BJ (cell line): ENCODE measurements at regions not wholly inside any gene's neighbourhood (a gene's known extent, or its start where the extent isn't known, plus 50 kb on each side); places are given as distances from the start of the nearest gene placed in this dataset.

Experiments
- CTCF ChIA-PET: fragments of 350-600 bp; formaldehyde crosslinking; extraction: SDS; loops from one replicate; lab custom pipeline; 2021; ENCODE audit warnings: antibody characterized with exemption, inconsistent platforms; lab: Yijun Ruan, JAX
- POLR2A ChIA-PET: fragments of 300-600 bp; sonication (Branson Sonifier 250); formaldehyde crosslinking; extraction: SDS; loops from one replicate; lab custom pipeline; 2021; ENCODE audit warnings: antibody characterized with exemption; lab: Charles Lee
- DNase-seq: peaks from one replicate; pipeline ENCODE4 v3.0.0-alpha.2; 2011; ENCODE audit warnings: low read depth
- H3K27me3 ChIP-seq: 2 replicates; pipeline ENCODE4 v1.6.0; 2011; ENCODE audit warnings: low read length; ENCODE audit not compliant: control insufficient read depth, insufficient read depth
- H3K36me3 ChIP-seq: 2 replicates; pipeline ENCODE4 v1.5.1; 2011; ENCODE audit warnings: low read length; ENCODE audit not compliant: control insufficient read depth, insufficient read depth
- H3K4me3 ChIP-seq: 2 replicates; pipeline ENCODE4 v1.5.1; 2011; ENCODE audit warnings: low read depth, mild to moderate bottlenecking, control low read depth, low read length
- CTCF ChIP-seq: IDR thresholded peaks from 2 replicates; pipeline ENCODE4 v1.5.1; 2011; ENCODE audit warnings: low read depth, mild to moderate bottlenecking, control low read depth, inconsistent platforms, low read length, moderate library complexity; ENCODE audit not compliant: insufficient read depth

- no peaks in the 10 kb centered on the region for H3K36me3 ChIP-seq
- H3K4me3 ChIP-seq, result no peak overlapping the region
- POLR2A ChIA-PET, result no interaction called here
- no peak for DNase-seq
- no peaks in the 10 kb centered on the region for H3K27me3 ChIP-seq
- TF ChIP-seq CTCF, result no peak
- CTCF ChIA-PET, result no interaction called here
Measured at GRCh38 chr9:27653246-27653645, 80.0 kb upstream of the C9orf72 start.

- Histone ChIP-seq H3K4me3 (no peak overlapping the region), H3K36me3 (no peaks in the 10 kb centered on the region), H3K27me3 (no peaks in the 10 kb centered on the region)
- POLR2A ChIA-PET, result no interaction called here
- no peak for DNase-seq
- TF ChIP-seq CTCF, result no peak
- CTCF ChIA-PET, result no interaction called here
Measured at GRCh38 chr9:27653957-27654356, 80.7 kb upstream of the C9orf72 start.

- POLR2A ChIA-PET, result no interaction called here
Measured at GRCh38 chr9:27654629-27655285, 81.5 kb upstream of the C9orf72 start.

GRCh38 chr9:27655441-27655840 is 82.2 kb upstream of the C9orf72 start:
- ChIA-PET POLR2A (no interaction called here), CTCF (no interaction called here)
- no peaks in the 10 kb centered on the region for H3K27me3 ChIP-seq
- H3K36me3 ChIP-seq, result no peaks in the 10 kb centered on the region
- no peak for TF ChIP-seq CTCF
- DNase-seq, result no peak
- H3K4me3 ChIP-seq, result no peak overlapping the region

More at GRCh38 chr9:27654629-27655285, 81.5 kb upstream of the C9orf72 start:
- Histone ChIP-seq H3K36me3 (no peaks in the 10 kb centered on the region), H3K4me3 (no peak overlapping the region), H3K27me3 (no peaks in the 10 kb centered on the region)
- DNase-seq, result no peak
- no peak for TF ChIP-seq CTCF
- CTCF ChIA-PET, result no interaction called here

GRCh38 chr9:27659001-27659400 is 85.7 kb upstream of the C9orf72 start:
- POLR2A ChIA-PET, result no interaction called here
- CTCF ChIA-PET, result no interaction called here
- H3K36me3 ChIP-seq, result no peaks in the 10 kb centered on the region

More at GRCh38 chr9:27659001-27659400, 85.7 kb upstream of the C9orf72 start:
- no peak for DNase-seq
- TF ChIP-seq CTCF, result no peak
- no peaks in the 10 kb centered on the region for H3K27me3 ChIP-seq
- H3K4me3 ChIP-seq, result no peak overlapping the region
